SK-N-SH (cell line): ENCODE measurements at regions not wholly inside any gene's neighbourhood (a gene's known extent, or its start where the extent isn't known, plus 50 kb on each side); places are given as distances from the start of the nearest gene placed in this dataset.

Source experiments
- CTCF ChIA-PET: fragments of 300-600, 350-600 bp; formaldehyde crosslinking; extraction: SDS; loops from one replicate; lab custom pipeline; 2021; lab: Yijun Ruan, JAX
- POLR2A ChIA-PET: fragments of 350-600 bp; sonication (Branson Sonifier 250); formaldehyde crosslinking; extraction: SDS; loops from one replicate; lab custom pipeline; 2020; ENCODE audit warnings: antibody characterized with exemption, inconsistent platforms; lab: Yijun Ruan, JAX
- DNase-seq: peaks from one replicate; pipeline ENCODE4 v3.0.0; 2012
- H2AFZ ChIP-seq: fragments of 200-600 bp; sonication (generic); 2 replicates; pipeline ENCODE4 v1.8.1; 2016; ENCODE audit warnings: antibody characterized with exemption, mild to moderate bottlenecking, low read depth
- H3F3A ChIP-seq: fragments of 200-600 bp; sonication (generic); replicated peaks from 2 replicates; pipeline ENCODE3; 2016; ENCODE audit warnings: antibody characterized with exemption, mild to moderate bottlenecking; ENCODE audit not compliant: insufficient read depth
- H3K27ac ChIP-seq, 2 experiments: fragments of 200-500 bp in 1 of 2; fragments of 200-600 bp in 1 of 2; sonication (Bioruptor generic) in 1 of 2; sonication (generic), shearing (Covaris generic) in 1 of 2; 2 replicates each; pipeline versions ENCODE4 v1.5.1 to v1.6.1; 2014 to 2016; ENCODE audit warnings: low read depth in 2 of 2, inconsistent platforms in 1 of 2, low read length in 1 of 2, mild to moderate bottlenecking in 1 of 2, mixed read lengths in 1 of 2
- H3K27me3 ChIP-seq: fragments of 200-600 bp; sonication (generic), shearing (Covaris generic); 2 replicates; pipeline ENCODE4 v1.6.1; 2016; ENCODE audit warnings: mixed run types; ENCODE audit not compliant: insufficient read depth
- H3K36me3 ChIP-seq, 2 experiments: fragments of 200-500 bp in 1 of 2; fragments of 200-600 bp in 1 of 2; sonication (Bioruptor generic) in 1 of 2; sonication (generic) in 1 of 2; replicated peaks in 1 of 2; 2 replicates each; pipeline versions ENCODE3 to v1.5.1; 2014 to 2016; ENCODE audit warnings: low read length in 1 of 2, mild to moderate bottlenecking in 1 of 2; ENCODE audit not compliant: insufficient read depth in 2 of 2, control insufficient read depth in 1 of 2
- H3K4me1 ChIP-seq, 2 experiments: fragments of 200-500 bp in 1 of 2; fragments of 200-600 bp in 1 of 2; sonication (Bioruptor generic) in 1 of 2; sonication (generic), shearing (Covaris generic) in 1 of 2; 2 replicates each; pipeline versions ENCODE4 v1.5.1 to v1.6.1; 2014 to 2016; ENCODE audit warnings: low read depth in 1 of 2, low read length in 1 of 2, mixed run types in 1 of 2; ENCODE audit not compliant: insufficient read depth in 2 of 2, control insufficient read depth in 1 of 2
- H3K4me2 ChIP-seq: fragments of 200-600 bp; sonication (generic), shearing (Covaris generic); 2 replicates; pipeline ENCODE4 v1.6.1; 2017; ENCODE audit warnings: mixed run types
- H3K4me3 ChIP-seq, 2 experiments: fragments of 200-500 bp in 1 of 2; fragments of 200-600 bp in 1 of 2; sonication (Bioruptor generic) in 1 of 2; sonication (generic), shearing (Covaris generic) in 1 of 2; 2 replicates each; pipeline versions ENCODE4 v1.5.1 to v1.8.1; 2014 to 2016; ENCODE audit warnings: low read depth in 2 of 2, inconsistent platforms in 1 of 2, low read length in 1 of 2, mild to moderate bottlenecking in 1 of 2, mixed read lengths in 1 of 2, moderate library complexity in 1 of 2
- H3K79me2 ChIP-seq: fragments of 200-600 bp; sonication (generic); 2 replicates; pipeline ENCODE4 v1.8.1; 2017; ENCODE audit warnings: mild to moderate bottlenecking; ENCODE audit not compliant: insufficient read depth
- H3K9ac ChIP-seq: fragments of 200-600 bp; sonication (generic); 2 replicates; pipeline ENCODE4 v1.6.1; 2017; ENCODE audit warnings: mixed run types
- H3K9me2 ChIP-seq: fragments of 200-600 bp; sonication (generic); 2 replicates; pipeline ENCODE4 v1.6.1; 2017; ENCODE audit warnings: mixed run types
- H3K9me3 ChIP-seq: fragments of 200-600 bp; sonication (generic); 2 replicates; pipeline ENCODE4 v1.6.1; 2017; ENCODE audit warnings: mixed run types, mild to moderate bottlenecking, moderate library complexity
- H4K20me1 ChIP-seq: fragments of 200-600 bp; sonication (generic); 2 replicates; pipeline ENCODE4 v1.6.1; 2017; ENCODE audit warnings: mild to moderate bottlenecking, mixed run types; ENCODE audit not compliant: insufficient read depth
- ELF1 ChIP-seq: IDR thresholded peaks from 2 replicates; pipeline ENCODE4 v1.4.0; 2012
- EZH2phosphoT487 ChIP-seq: fragments of 200-600 bp; sonication (generic); IDR thresholded peaks from 2 replicates; pipeline ENCODE4 v1.6.1; 2017; ENCODE audit warnings: low read depth, mixed run types, mild to moderate bottlenecking, antibody characterized with exemption, moderate library complexity, borderline replicate concordance
- FOSL2 ChIP-seq: IDR thresholded peaks from 2 replicates; pipeline ENCODE4 v1.4.0; 2012; ENCODE audit warnings: low read depth, mild to moderate bottlenecking, moderate library complexity, borderline replicate concordance
- FOXM1 ChIP-seq: IDR thresholded peaks from 2 replicates; pipeline ENCODE4 v1.4.0; 2012; ENCODE audit warnings: low read depth, mild to moderate bottlenecking
- JUND ChIP-seq: IDR thresholded peaks from 2 replicates; pipeline ENCODE4 v1.4.0; 2012
- MXI1 ChIP-seq: IDR thresholded peaks from 2 replicates; pipeline ENCODE4 v1.6.1; 2012; ENCODE audit warnings: mild to moderate bottlenecking, low read depth, low read length, improper control_type of control experiment
- PBX3 ChIP-seq: IDR thresholded peaks from 2 replicates; pipeline ENCODE4; 2012
- RCOR1 ChIP-seq: fragments of 150-350 bp; IDR thresholded peaks from 2 replicates; pipeline ENCODE4 v1.6.1; 2017; ENCODE audit warnings: antibody characterized with exemption, low read length
- SMC3 ChIP-seq: IDR thresholded peaks from 2 replicates; pipeline ENCODE4 v1.6.1; 2012; ENCODE audit warnings: low read depth, low read length, improper control_type of control experiment
- TAF1 ChIP-seq: IDR thresholded peaks from 2 replicates; pipeline ENCODE4 v1.6.1; 2012; ENCODE audit warnings: low read depth, mild to moderate bottlenecking, low read length, moderate library complexity, borderline replicate concordance
- TEAD4 ChIP-seq: IDR thresholded peaks from 2 replicates; pipeline ENCODE4 v1.4.0; 2012; ENCODE audit warnings: mild to moderate bottlenecking, borderline replicate concordance; ENCODE audit not compliant: insufficient read depth
- YY1 ChIP-seq: IDR thresholded peaks from 2 replicates; pipeline ENCODE4 v1.4.0; 2012; ENCODE audit warnings: low read depth, mild to moderate bottlenecking
- WGBS: methylation state at CpG from one replicate; pipeline ENCODE4 v1.1.6; 2017; ENCODE audit warnings: low lambda C conversion rate; 5-methylcytosine and 5-hydroxymethylcytosine counted together
- TF ChIP-seq, protein P1 (sequence below): fragments of 150-350 bp; IDR thresholded peaks from 2 replicates; pipeline ENCODE4 v1.6.1; 2017; ENCODE audit warnings: antibody characterized with exemption, low read length, low read depth, borderline replicate concordance
- TF ChIP-seq, protein P2 (sequence below): IDR thresholded peaks from 2 replicates; pipeline ENCODE4 v1.4.0; 2012; ENCODE audit warnings: low read depth, borderline replicate concordance

GRCh38 chr3:20317616-20318015 lies 131.6 kb upstream of the SGO1 start (continued):
- no peak for TF ChIP-seq PBX3
- TF ChIP-seq FOXM1, result no peak

- CTCF ChIA-PET, result no interaction called here
- Histone ChIP-seq H4K20me1 (no peaks in the 10 kb centered on the region), H3K36me3 (no peaks in the 10 kb centered on the region), H2AFZ (no peak overlapping the region), H3K4me2 (no peak overlapping the region), H3K9me3 (no peaks in the 10 kb centered on the region), H3K4me3 (no peak overlapping the region), H3K79me2 (no peaks in the 10 kb centered on the region), H3K27ac (no peak overlapping the region), H3K9me2 (no peaks in the 10 kb centered on the region), H3K27me3 (no peaks in the 10 kb centered on the region), H3K4me1 (no peaks in the 10 kb centered on the region), H3F3A (no peaks in the 10 kb centered on the region), H3K9ac (no peak overlapping the region)
- WGBS, result 0% methylated on average over 1 of the region's 1 CpG
- POLR2A ChIA-PET, result no interaction called here
- no peak for TF ChIP-seq MXI1
- TF ChIP-seq, protein P1, sequence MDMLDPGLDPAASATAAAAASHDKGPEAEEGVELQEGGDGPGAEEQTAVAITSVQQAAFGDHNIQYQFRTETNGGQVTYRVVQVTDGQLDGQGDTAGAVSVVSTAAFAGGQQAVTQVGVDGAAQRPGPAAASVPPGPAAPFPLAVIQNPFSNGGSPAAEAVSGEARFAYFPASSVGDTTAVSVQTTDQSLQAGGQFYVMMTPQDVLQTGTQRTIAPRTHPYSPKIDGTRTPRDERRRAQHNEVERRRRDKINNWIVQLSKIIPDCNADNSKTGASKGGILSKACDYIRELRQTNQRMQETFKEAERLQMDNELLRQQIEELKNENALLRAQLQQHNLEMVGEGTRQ, result no peak
- DNase-seq, result no peak
Observed at GRCh38 chr3:20316238-20316637, 130.2 kb upstream of the SGO1 start.

DNA sequence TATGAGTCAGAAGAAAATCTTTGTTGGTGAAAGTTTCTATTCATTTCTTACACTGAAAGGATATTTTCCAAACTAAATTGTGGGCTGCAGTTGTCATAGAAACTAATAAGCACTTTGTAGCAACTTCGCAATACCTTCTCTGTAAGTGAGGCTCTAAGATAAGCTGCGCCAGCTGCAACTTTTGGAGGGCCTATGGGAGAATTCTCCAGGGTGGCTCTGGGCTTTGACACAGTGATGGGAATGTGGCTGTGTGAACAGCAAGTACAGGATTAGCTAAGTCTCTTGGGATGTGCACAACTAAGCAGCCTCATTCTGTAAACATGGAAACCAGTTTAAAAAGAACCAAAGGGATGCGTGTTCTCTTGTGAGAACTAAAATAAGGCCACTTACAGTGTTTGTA lies 124.6 kb upstream of the SGO1 start:
- Histone ChIP-seq H3K4me3 (no peak overlapping the region), H3K4me1 (no peaks in the 10 kb centered on the region), H3K36me3 (no peaks in the 10 kb centered on the region), H2AFZ (no peak overlapping the region), H3K4me2 (no peak overlapping the region), H3F3A (no peaks in the 10 kb centered on the region), H3K79me2 (no peaks in the 10 kb centered on the region)
- CTCF ChIA-PET, result no interaction called here
- TF ChIP-seq ELF1 (no peak), SMC3 (no peak), TEAD4 (no peak), FOSL2 (no peak), EZH2phosphoT487 (no peak), RCOR1 (no peak), JUND (no peak), YY1 (no peak), TAF1 (no peak)
- TF ChIP-seq, protein P2, sequence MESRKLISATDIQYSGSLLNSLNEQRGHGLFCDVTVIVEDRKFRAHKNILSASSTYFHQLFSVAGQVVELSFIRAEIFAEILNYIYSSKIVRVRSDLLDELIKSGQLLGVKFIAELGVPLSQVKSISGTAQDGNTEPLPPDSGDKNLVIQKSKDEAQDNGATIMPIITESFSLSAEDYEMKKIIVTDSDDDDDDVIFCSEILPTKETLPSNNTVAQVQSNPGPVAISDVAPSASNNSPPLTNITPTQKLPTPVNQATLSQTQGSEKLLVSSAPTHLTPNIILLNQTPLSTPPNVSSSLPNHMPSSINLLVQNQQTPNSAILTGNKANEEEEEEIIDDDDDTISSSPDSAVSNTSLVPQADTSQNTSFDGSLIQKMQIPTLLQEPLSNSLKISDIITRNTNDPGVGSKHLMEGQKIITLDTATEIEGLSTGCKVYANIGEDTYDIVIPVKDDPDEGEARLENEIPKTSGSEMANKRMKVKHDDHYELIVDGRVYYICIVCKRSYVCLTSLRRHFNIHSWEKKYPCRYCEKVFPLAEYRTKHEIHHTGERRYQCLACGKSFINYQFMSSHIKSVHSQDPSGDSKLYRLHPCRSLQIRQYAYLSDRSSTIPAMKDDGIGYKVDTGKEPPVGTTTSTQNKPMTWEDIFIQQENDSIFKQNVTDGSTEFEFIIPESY, result no peak
- TF ChIP-seq, all 33 proteins: peak for 0
- DNase-seq, result no peak
- POLR2A ChIA-PET, result no interaction called here
- no peaks in the 10 kb centered on the region for H3K9me3 ChIP-seq
- WGBS, result 63% methylated on average over 3 of the region's 3 CpGs
- H3K9me2 ChIP-seq, result no peaks in the 10 kb centered on the region
- H3K27me3 ChIP-seq, result no peaks in the 10 kb centered on the region
- no peak overlapping the region for H3K9ac ChIP-seq
- no peak overlapping the region for H3K27ac ChIP-seq
- H4K20me1 ChIP-seq, result no peaks in the 10 kb centered on the region
